B cell (primary cell): ENCODE measurements at regions not wholly inside any gene's neighbourhood (a gene's known extent, or its start where the extent isn't known, plus 50 kb on each side); places are given as distances from the start of the nearest gene placed in this dataset.

Experiments used
- ATAC-seq: fragments of 200-7000 bp; cut with Tn5 transposase; one replicate; pipeline ENCODE4 v1.10.0; 2021; ENCODE audit warnings: low read depth, mild to moderate bottlenecking, moderate number of reproducible peaks, moderate library complexity
- CTCF ChIA-PET: fragments of 350-600 bp; sonication (Branson Sonifier 250); formaldehyde crosslinking; loops from one replicate; lab custom pipeline; 2021; ENCODE audit warnings: antibody characterized with exemption, inconsistent platforms; lab: Charles Lee
- POLR2A ChIA-PET: fragments of 350-600 bp; sonication (Branson Sonifier 250); formaldehyde crosslinking; loops from one replicate; lab custom pipeline; 2021; ENCODE audit warnings: antibody characterized with exemption; lab: Charles Lee
- DNase-seq: peaks from one replicate; pipeline ENCODE4 v3.0.0; 2013
- H2AFZ ChIP-seq: 2 replicates; pipeline ENCODE4 v1.6.1; 2012; ENCODE audit warnings: mild to moderate bottlenecking, low read depth, low read length; ENCODE audit not compliant: insufficient read depth, poor library complexity, severe bottlenecking
- H3K27ac ChIP-seq, 2 donors: 1 replicate in 1 of 2; 2 replicates in 1 of 2; pipeline ENCODE4 v1.5.1; 2012 to 2013; ENCODE audit warnings: low read length in 2 of 2, mild to moderate bottlenecking in 2 of 2, moderate library complexity in 1 of 2
- H3K27me3 ChIP-seq, 4 experiments: fragments of 200-600 bp in 1 of 4; sonication (generic) in 1 of 4; replicated peaks in 1 of 4; 1 replicate in 2 of 4; 2 replicates in 2 of 4; pipeline versions ENCODE4 v1.6.1 to v1.7.0; 2013 to 2016; ENCODE audit warnings: low read length in 3 of 4, mild to moderate bottlenecking in 2 of 4, mixed read lengths in 1 of 4, moderate library complexity in 1 of 4; ENCODE audit not compliant: insufficient read depth in 4 of 4, control insufficient read depth in 3 of 4; ENCODE audit errors: control extremely low read depth in 1 of 4
- H3K36me3 ChIP-seq, 2 experiments: replicated peaks in 1 of 2; 1 replicate in 1 of 2; 2 replicates in 1 of 2; pipeline versions ENCODE4 v1.6.1 to v1.7.1; 2013; ENCODE audit warnings: low read length in 1 of 2; ENCODE audit not compliant: insufficient read depth in 2 of 2, control insufficient read depth in 1 of 2; ENCODE audit errors: control extremely low read depth in 1 of 2, extremely low read depth in 1 of 2
- H3K4me1 ChIP-seq, 2 donors: fragments of 200-600 bp in 1 of 2; sonication (generic) in 1 of 2; 1 replicate in 1 of 2; 2 replicates in 1 of 2; pipeline versions ENCODE4 v1.5.1 to v1.6.1; 2013 to 2017; ENCODE audit warnings: low read length in 2 of 2; ENCODE audit not compliant: control insufficient read depth in 2 of 2, insufficient read depth in 2 of 2
- H3K4me2 ChIP-seq: replicated peaks from 2 replicates; pipeline ENCODE3; 2012; ENCODE audit warnings: mild to moderate bottlenecking, low read depth, low read length; ENCODE audit not compliant: poor library complexity, severe bottlenecking
- H3K4me3 ChIP-seq, 5 experiments: fragments of 200-600 bp in 1 of 5; sonication (generic) in 1 of 5; 1 replicate in 3 of 5; 2 replicates in 2 of 5; pipeline versions ENCODE4 v1.5.1 to v1.7.0; 2011 to 2016; ENCODE audit warnings: low read length in 4 of 5, mild to moderate bottlenecking in 4 of 5, low read depth in 2 of 5, control low read depth in 1 of 5, moderate library complexity in 1 of 5; ENCODE audit not compliant: insufficient read depth in 1 of 5; ENCODE audit errors: control extremely low read depth in 1 of 5, extremely low read depth in 1 of 5
- H3K79me2 ChIP-seq: fragments of 200-600 bp; sonication (generic); one replicate; pipeline ENCODE4 v1.6.0; 2016; ENCODE audit warnings: low read length; ENCODE audit not compliant: control insufficient read depth, insufficient read depth
- H3K9ac ChIP-seq: fragments of 200-600 bp; sonication (generic); 2 replicates; pipeline ENCODE4 v1.6.1; 2017; ENCODE audit warnings: mild to moderate bottlenecking, low read length, moderate library complexity
- H3K9me3 ChIP-seq, 3 donors: one replicate each; pipeline versions ENCODE4 v1.6.1 to v1.7.1; 2013; ENCODE audit warnings: low read length in 2 of 3; ENCODE audit not compliant: control insufficient read depth in 2 of 3, insufficient read depth in 1 of 3; ENCODE audit errors: control extremely low read depth in 1 of 3
- H4K20me1 ChIP-seq: 2 replicates; pipeline ENCODE4 v1.6.0; 2012; ENCODE audit warnings: mild to moderate bottlenecking, low read length; ENCODE audit not compliant: insufficient read depth, control insufficient read depth, poor library complexity, severe bottlenecking
- H3K27ac Mint-ChIP-seq: one replicate; pipeline ENCODE4 v1.8.0; 2021; ENCODE audit warnings: mixed read lengths
- H3K27me3 Mint-ChIP-seq: one replicate; pipeline ENCODE4 v1.8.0; 2021; ENCODE audit warnings: mixed read lengths
- H3K4me1 Mint-ChIP-seq: one replicate; pipeline ENCODE4 v1.8.0; 2021; ENCODE audit warnings: mixed read lengths
- H3K4me3 Mint-ChIP-seq: one replicate; pipeline ENCODE4 v1.8.0; 2021; ENCODE audit warnings: mixed read lengths
- H3K9me3 Mint-ChIP-seq: one replicate; pipeline ENCODE4 v1.8.0; 2022; ENCODE audit warnings: mixed read lengths; ENCODE audit not compliant: insufficient read depth
- EZH2 ChIP-seq: IDR thresholded peaks from 2 replicates; pipeline ENCODE4 v1.6.1; 2012; ENCODE audit warnings: borderline replicate concordance, low read depth, mild to moderate bottlenecking, moderate library complexity, low read length; ENCODE audit not compliant: insufficient read depth, poor library complexity, severe bottlenecking
- WGBS: methylation state at CpG from one replicate; pipeline ENCODE4 v1.1.5; 2013; ENCODE audit warnings: missing lambda C conversion rate; ENCODE audit not compliant: insufficient coverage; 5-methylcytosine and 5-hydroxymethylcytosine counted together
- intact Hi-C: fragments of 100-400 bp; cut with micrococcal nuclease; formaldehyde crosslinking; loops from one replicate; pipeline ENCODE4 v1.10.0; 2022
- TF ChIP-seq, protein P1 (sequence below): fragments of 200-600 bp; IDR thresholded peaks from one replicate; pipeline ENCODE4 v1.8.0; 2022; ENCODE audit warnings: antibody characterized with exemption, mild to moderate bottlenecking

DNA sequence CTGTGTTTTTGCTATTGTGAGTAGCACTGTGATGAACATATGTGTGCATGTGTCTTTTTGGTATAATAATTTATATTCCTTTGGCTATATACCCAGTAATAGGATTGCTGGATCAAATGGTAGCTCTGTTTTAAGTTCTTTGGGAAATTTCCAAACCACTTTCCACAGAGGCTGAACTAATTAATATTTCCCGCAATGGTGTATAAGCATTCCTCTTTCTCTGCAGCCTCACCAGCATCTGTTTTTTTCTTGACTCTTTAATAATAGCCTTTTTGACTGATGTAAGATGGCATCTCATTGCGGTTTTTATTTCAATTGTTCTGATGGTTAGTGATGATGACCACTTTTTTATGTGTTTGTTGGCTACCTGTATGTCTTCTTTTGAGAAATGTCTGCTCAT is 247.7 kb upstream of the NDST3 start:
- no peaks in the 10 kb centered on the region for H3K9me3 Mint-ChIP-seq
- TF ChIP-seq, protein P1, sequence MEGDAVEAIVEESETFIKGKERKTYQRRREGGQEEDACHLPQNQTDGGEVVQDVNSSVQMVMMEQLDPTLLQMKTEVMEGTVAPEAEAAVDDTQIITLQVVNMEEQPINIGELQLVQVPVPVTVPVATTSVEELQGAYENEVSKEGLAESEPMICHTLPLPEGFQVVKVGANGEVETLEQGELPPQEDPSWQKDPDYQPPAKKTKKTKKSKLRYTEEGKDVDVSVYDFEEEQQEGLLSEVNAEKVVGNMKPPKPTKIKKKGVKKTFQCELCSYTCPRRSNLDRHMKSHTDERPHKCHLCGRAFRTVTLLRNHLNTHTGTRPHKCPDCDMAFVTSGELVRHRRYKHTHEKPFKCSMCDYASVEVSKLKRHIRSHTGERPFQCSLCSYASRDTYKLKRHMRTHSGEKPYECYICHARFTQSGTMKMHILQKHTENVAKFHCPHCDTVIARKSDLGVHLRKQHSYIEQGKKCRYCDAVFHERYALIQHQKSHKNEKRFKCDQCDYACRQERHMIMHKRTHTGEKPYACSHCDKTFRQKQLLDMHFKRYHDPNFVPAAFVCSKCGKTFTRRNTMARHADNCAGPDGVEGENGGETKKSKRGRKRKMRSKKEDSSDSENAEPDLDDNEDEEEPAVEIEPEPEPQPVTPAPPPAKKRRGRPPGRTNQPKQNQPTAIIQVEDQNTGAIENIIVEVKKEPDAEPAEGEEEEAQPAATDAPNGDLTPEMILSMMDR: no peak
- no peak for TF ChIP-seq EZH2
- intact Hi-C loops: no loop called here
- H3K4me1 ChIP-seq: no peaks in the 10 kb centered on the region
- no peaks in the 10 kb centered on the region for H3K4me1 Mint-ChIP-seq
- H4K20me1 ChIP-seq: no peaks in the 10 kb centered on the region
- no peak overlapping the region for H3K9ac ChIP-seq
- H3K27ac Mint-ChIP-seq: no peak overlapping the region
- DNase-seq (no peak), ATAC-seq (no peak)
- WGBS: 100% methylated on average over 1 of the region's 2 CpGs
- no peak overlapping the region for H3K27ac ChIP-seq
- H3K4me3 Mint-ChIP-seq: no peak overlapping the region
- no peak overlapping the region for H2AFZ ChIP-seq
- no peaks in the 10 kb centered on the region for H3K36me3 ChIP-seq
- H3K27me3 ChIP-seq: no peaks in the 10 kb centered on the region
- H3K27me3 Mint-ChIP-seq: no peaks in the 10 kb centered on the region
- CTCF ChIA-PET: interaction anchor here (1.2 kb wide), 1 partner anchor 8 kb away, joined by 3 read pairs; no protein-coding TSS in a partner anchor
- H3K79me2 ChIP-seq: no peaks in the 10 kb centered on the region
- no peak overlapping the region for H3K4me2 ChIP-seq
- POLR2A ChIA-PET: no interaction called here
- no peak overlapping the region for H3K4me3 ChIP-seq
- no peaks in the 10 kb centered on the region for H3K9me3 ChIP-seq

DNA sequence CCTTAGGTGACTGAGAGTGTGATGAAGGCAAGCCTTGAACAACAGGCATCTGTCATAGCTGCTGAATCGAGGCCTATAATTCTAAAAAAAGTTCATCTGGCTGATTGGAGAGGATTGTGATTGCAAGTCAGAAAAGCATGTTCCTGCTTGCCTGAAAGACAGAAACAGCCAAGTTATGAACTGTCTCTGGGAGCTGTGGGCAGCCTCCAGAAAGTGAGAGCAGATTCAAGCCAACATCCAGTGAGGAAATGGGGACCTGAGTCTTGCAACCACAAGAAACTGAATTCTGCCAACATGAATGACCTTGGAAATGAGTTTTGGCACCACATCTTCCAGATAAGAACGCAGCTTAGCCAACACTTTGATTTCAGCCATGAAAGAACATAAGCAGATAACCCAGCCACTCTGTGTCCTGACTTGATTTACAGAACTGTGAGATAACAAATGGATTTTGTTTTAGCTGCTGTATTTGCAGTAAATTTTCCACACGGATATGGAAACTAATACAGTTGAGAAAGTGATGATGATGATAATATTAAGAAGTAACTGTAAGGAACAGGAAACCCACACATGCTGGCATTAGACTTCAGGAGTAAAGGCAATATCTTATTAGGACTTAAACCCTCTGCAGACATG is 240.3 kb upstream of the NDST3 start:
- no peak overlapping the region for H2AFZ ChIP-seq
- no peaks in the 10 kb centered on the region for H3K9me3 ChIP-seq
- no peak overlapping the region for H3K4me3 ChIP-seq
- ChIA-PET POLR2A (no interaction called here), CTCF (no interaction called here)
- H3K4me2 ChIP-seq: no peak overlapping the region
- H3K27me3 ChIP-seq: no peaks in the 10 kb centered on the region
- no peaks in the 10 kb centered on the region for H4K20me1 ChIP-seq
- no peak for ATAC-seq
- H3K79me2 ChIP-seq: no peaks in the 10 kb centered on the region
- WGBS: 85% methylated on average over 2 of the region's 3 CpGs
- H3K4me3 Mint-ChIP-seq: no peak overlapping the region
- no peak for TF ChIP-seq EZH2
- TF ChIP-seq, protein P1: no peak
- no peaks in the 10 kb centered on the region for H3K4me1 ChIP-seq
- H3K36me3 ChIP-seq: no peaks in the 10 kb centered on the region
- H3K4me1 Mint-ChIP-seq: no peaks in the 10 kb centered on the region
- no peak overlapping the region for H3K27ac Mint-ChIP-seq
- no peaks in the 10 kb centered on the region for H3K9me3 Mint-ChIP-seq
- H3K27me3 Mint-ChIP-seq: no peaks in the 10 kb centered on the region
- H3K9ac ChIP-seq: no peak overlapping the region
- intact Hi-C loops: no loop called here
- DNase-seq: no peak
- H3K27ac ChIP-seq: no peak overlapping the region
